ENCODE measurements at regions not wholly inside any gene's neighbourhood (a gene's known extent, or its start where the extent isn't known, plus 50 kb on each side); places are given as distances from the start of the nearest gene placed in this dataset.

GRCh38 chr10:22105270-22105669, 101.7 kb upstream of the DNAJC1 start:
- no peak for TF ChIP-seq CTCF (IDR thresholded peaks at IDR 0.05; ENCODE audit: low read length)
- TF ChIP-seq EZH2 (IDR thresholded peaks at IDR 0.05; ENCODE audit: borderline replicate concordance, low read length), result no peak

All from OCI-LY1 (cell line).